ENCODE measurements at regions not wholly inside any gene's neighbourhood (a gene's known extent, or its start where the extent isn't known, plus 50 kb on each side); places are given as distances from the start of the nearest gene placed in this dataset.
"Not testable (repeated sequence)": the region's sequence is repeated elsewhere in the genome, so short reads cannot be mapped to it uniquely, and the experiment has no call there.

- ChIA-PET CTCF (interaction anchor here (1.2 kb wide), 1 partner anchor 21 kb away, joined by 4 read pairs; no protein-coding TSS in a partner anchor), POLR2A (no interaction called here)
Measured at GRCh38 chr6:15758631-15759215, 95.9 kb upstream of the DTNBP1 start.

GRCh38 chr6:15755526-15755925 is 92.7 kb upstream of the DTNBP1 start:
- CTCF ChIA-PET, result no interaction called here
- POLR2A ChIA-PET, result no interaction called here

DNA sequence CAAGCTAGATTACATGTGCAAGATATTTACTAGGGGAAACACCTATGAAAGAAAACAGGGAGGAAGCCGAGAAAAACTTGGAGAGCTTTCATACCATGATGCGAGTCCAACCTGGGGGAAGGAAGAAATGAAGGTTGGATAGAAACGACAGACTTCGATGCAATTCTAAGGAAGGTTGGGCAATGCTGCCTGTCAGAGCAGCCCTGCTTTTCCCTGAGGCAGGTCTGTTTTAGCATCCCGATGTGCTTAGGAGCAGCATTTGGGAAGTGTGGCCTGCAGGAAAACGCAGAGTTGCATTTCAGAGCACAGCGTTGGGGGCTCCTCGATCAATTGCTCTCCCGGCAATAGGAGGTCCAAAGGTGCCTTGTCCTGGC is 91.9 kb upstream of the DTNBP1 start:
- ChIA-PET POLR2A (no interaction called here), CTCF (no interaction called here)

- POLR2A ChIA-PET, result no interaction called here
- CTCF ChIA-PET, result no interaction called here
Measured at GRCh38 chr6:15754035-15754705, 91.3 kb upstream of the DTNBP1 start.

DNA sequence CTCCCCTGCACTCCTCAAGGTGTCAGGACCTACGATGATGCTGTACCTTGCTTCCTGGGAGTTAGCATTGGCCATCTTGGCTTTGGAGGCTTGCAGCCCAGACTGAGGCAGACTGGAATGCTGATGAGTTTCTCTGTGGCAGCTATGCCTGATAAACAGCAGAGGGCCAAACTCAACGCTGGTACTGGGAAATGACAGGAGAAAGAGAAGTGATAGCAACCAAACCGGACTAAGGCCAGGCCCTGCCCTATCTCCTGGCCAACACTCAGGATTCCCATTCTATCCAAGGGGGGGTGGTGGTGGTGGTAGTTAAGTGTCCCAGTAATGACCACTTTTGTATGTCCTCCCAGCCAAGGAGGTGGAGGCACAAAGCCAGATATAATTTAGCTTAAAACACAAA is 90.0 kb upstream of the DTNBP1 start:
- POLR2A ChIA-PET, result no interaction called here
- CTCF ChIA-PET, result no interaction called here

- ChIA-PET CTCF (no interaction called here), POLR2A (no interaction called here)
Measured at GRCh38 chr6:15751721-15752350, 89.0 kb upstream of the DTNBP1 start.

DNA sequence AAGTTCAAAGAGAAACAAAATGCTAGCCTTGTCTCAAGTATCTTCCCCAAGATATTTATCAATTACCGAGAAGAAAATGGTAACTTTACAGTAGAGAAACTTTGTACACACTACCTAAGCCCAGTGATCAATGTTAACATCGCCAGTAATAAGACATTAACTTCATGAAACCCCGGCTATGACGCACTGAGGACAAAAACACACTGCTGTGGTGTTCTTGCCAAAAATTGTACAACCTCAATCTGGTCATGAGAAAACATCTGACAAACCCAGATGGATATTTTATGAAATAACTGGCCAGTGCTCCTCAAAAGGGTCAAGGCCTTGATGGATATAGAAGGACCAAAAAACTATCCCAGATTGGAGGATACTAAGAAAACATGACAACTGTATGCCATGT is 85.5 kb upstream of the DTNBP1 start:
- POLR2A ChIA-PET, result no interaction called here
- CTCF ChIA-PET, result interaction anchor here (1.1 kb wide), 1 partner anchor 381 kb away, joined by 3 read pairs; the partner anchor contains the start of gene MYLIP

- ChIA-PET CTCF (interaction anchor here (1.1 kb wide), 1 partner anchor 381 kb away, joined by 3 read pairs; the partner anchor contains the start of gene MYLIP), POLR2A (no interaction called here)
Measured at GRCh38 chr6:15747354-15747883, 84.6 kb upstream of the DTNBP1 start.

GRCh38 chr6:15745781-15746180 is 83.0 kb upstream of the DTNBP1 start:
- ChIA-PET CTCF (no interaction called here), POLR2A (no interaction called here)

DNA sequence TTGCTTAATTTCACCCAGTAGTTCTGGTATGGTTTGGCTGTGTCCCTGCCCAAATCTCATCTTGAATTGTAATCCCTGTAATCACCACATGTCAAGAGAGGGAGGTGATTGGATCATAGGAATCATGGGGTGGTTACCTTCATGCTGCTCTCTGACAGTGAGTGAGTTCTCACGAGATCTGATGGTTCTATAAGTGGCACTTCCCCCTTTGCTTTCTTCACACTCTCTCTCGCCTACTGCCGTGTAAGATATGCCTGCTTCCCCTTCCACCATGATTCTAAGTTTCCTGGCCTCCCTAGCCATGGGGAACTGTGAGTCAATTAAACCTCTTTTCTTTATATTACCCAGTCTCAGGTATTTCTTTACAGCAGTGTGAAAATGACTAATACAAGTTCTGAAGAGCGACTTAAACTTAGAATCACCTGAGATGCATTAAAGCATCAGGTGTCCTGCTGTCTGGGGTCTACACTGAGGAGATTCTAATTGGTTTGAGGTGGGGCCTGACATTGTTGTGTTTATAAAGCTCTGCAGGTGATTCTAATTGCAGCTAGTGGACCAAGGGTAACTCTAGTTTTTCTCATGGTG is 82.1 kb upstream of the DTNBP1 start:
- ChIA-PET CTCF (no interaction called here), POLR2A (no interaction called here)

GRCh38 chr6:15742013-15742412 is 79.2 kb upstream of the DTNBP1 start:
- POLR2A ChIA-PET, CTCF ChIA-PET: not testable (repeated sequence)

- CTCF ChIA-PET, result no interaction called here
- POLR2A ChIA-PET, result no interaction called here
Measured at GRCh38 chr6:15741405-15741804, 78.6 kb upstream of the DTNBP1 start.

- ChIA-PET CTCF (no interaction called here), POLR2A (no interaction called here)
Measured at GRCh38 chr6:15739867-15740266, 77.0 kb upstream of the DTNBP1 start.

GRCh38 chr6:15739353-15739752 is 76.5 kb upstream of the DTNBP1 start:
- POLR2A ChIA-PET, result no interaction called here
- CTCF ChIA-PET, result no interaction called here

- POLR2A ChIA-PET, CTCF ChIA-PET: not testable (repeated sequence)
Measured at GRCh38 chr6:15738195-15738594, 75.4 kb upstream of the DTNBP1 start.

DNA sequence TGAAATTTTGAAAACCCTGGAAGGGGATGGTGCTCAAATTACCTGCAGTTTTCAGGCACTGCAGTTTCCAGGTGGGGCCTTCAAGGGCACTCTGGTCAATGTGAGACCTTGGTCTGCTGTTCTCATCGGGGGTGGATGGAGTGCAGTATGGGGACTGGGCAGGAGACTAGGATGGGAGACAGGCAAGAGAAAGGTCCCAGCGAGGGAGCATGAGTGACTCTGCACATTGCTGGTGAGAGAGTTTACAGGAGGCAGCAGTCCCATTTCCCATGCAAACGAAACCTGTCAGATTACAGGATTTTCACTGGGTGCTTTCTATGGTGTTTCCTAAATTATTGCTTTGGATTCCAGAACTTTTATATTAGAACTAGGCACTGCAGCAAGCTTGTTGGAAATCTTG is 73.5 kb upstream of the DTNBP1 start:
- ChIA-PET CTCF (no interaction called here), POLR2A (no interaction called here)

- ChIA-PET POLR2A (no interaction called here), CTCF (no interaction called here)
Measured at GRCh38 chr6:15735567-15736265, 72.9 kb upstream of the DTNBP1 start.

- ChIA-PET POLR2A (no interaction called here), CTCF (interaction anchor here (0.6 kb wide), 1 partner anchor 44 kb away, joined by 3 read pairs; no protein-coding TSS in a partner anchor)
Measured at GRCh38 chr6:15734118-15734897, 71.5 kb upstream of the DTNBP1 start.

DNA sequence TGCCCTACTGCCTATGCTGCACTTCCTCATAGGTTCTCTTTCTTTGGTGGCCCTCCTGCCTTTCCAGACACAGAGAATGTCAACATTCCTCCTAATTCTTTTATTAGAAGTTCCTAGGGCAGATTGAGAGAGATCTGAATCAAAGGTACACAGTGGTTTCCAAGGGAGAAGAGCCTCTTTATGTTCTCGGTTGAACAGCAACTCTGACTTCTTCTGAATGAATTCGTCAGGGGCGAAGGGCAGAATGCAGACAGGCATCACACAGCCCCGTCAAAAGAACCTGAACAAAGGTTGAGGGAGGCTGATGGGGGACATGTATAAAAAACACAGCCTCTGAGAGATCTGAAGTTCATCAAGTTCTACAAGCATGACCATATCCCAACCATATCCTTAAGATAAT is 68.1 kb upstream of the DTNBP1 start:
- ChIA-PET CTCF (no interaction called here), POLR2A (no interaction called here)

- POLR2A ChIA-PET, result no interaction called here
- CTCF ChIA-PET, result interaction anchor here (0.7 kb wide), 1 partner anchor 37 kb away, joined by 3 read pairs; no protein-coding TSS in a partner anchor
Measured at GRCh38 chr6:15730442-15730841, 67.6 kb upstream of the DTNBP1 start.

Data from activated CD8-positive, alpha-beta memory T cell treated with anti-CD3 and anti-CD28 coated beads for 36 hours (primary cell).